ENCODE measurements at regions not wholly inside any gene's neighbourhood (a gene's known extent, or its start where the extent isn't known, plus 50 kb on each side); places are given as distances from the start of the nearest gene placed in this dataset.
"Not testable (repeated sequence)": the region's sequence is repeated elsewhere in the genome, so short reads cannot be mapped to it uniquely, and the experiment has no call there.

DNA sequence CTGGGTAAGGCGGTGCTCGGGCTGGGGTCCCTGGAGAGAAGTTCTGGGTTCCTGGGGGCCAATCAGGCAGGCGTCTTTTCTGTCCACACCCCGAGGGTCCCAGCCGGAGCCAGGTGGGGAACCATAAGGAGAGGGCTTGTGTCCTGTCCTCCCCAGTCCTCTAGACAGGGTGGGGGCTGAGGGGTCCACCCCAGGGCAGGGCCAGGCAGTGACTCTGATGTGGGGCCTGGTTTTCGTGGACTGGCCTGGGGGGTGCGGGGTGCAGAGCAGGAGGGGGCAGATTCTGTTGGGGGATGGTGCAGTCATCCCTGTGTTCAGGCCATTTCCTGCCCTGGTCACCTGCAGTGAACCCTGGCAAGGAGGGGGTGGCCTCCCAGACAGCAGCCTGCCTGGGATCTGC lies 143.5 kb upstream of the POTEB2 start:
- H3K4ac ChIP-seq (ENCODE audit: low read depth, low read length); H3K18ac ChIP-seq (ENCODE audit: low read depth, low read length); intact Hi-C loops (cut with micrococcal nuclease); H3K27me3 ChIP-seq (ENCODE audit: control insufficient read depth, insufficient read depth, low read length); H3K79me1 ChIP-seq (ENCODE audit: low read depth in 1 of 2, low read length in 2 of 2); H3K27ac ChIP-seq (ENCODE audit: insufficient read depth, low read length); H2AK9ac ChIP-seq (replicated peaks; ENCODE audit: low read depth, low read length, poor library complexity); DNase-seq; H2AFZ ChIP-seq (replicated peaks; ENCODE audit: low read length, poor library complexity); H3K9me1 ChIP-seq (ENCODE audit: insufficient read depth, low read length); H4K8ac ChIP-seq (ENCODE audit: low read depth in 2 of 2, low read length in 2 of 2); H2BK5ac ChIP-seq (ENCODE audit: low read depth, low read length, poor library complexity, severe bottlenecking); CTCF ChIA-PET; H4K5ac ChIP-seq (ENCODE audit: low read depth, low read length); H3K4me2 ChIP-seq (ENCODE audit: low read depth, low read length); ATAC-seq (ENCODE audit: low read depth); H2BK120ac ChIP-seq (ENCODE audit: low read depth, low read length); H3K4me1 ChIP-seq (ENCODE audit: control insufficient read depth, insufficient read depth, low read length); H2AK5ac ChIP-seq (ENCODE audit: low read depth, low read length); H4K20me1 ChIP-seq (ENCODE audit: insufficient read depth, low read length); H2BK15ac ChIP-seq (ENCODE audit: low read depth, low read length); dilution Hi-C loops (cut with HindIII; ENCODE audit: low sequenced_read_pairs, unreplicated experiment); H4K91ac ChIP-seq (ENCODE audit: insufficient read depth, low read depth, low read length); POLR2A ChIA-PET (ENCODE audit: unreplicated experiment); in situ Hi-C loops (cut with MboI; ENCODE audit: low sequenced_read_pairs); BruUV-seq (replicated peaks); H3K4me3 ChIP-seq (ENCODE audit: insufficient read depth, low read depth, low read length); H3K56ac ChIP-seq (ENCODE audit: extremely low read depth, insufficient read depth, low read length); H3K14ac ChIP-seq (replicated peaks; ENCODE audit: low read depth, low read length); H3K9me3 ChIP-seq (ENCODE audit: control insufficient read depth, insufficient read depth, low read length); H3K23ac ChIP-seq (ENCODE audit: low read depth, low read length); H3K9ac ChIP-seq (ENCODE audit: low read depth, low read length); H2BK20ac ChIP-seq (ENCODE audit: low read depth, low read length); H3K36me3 ChIP-seq (ENCODE audit: control insufficient read depth, insufficient read depth, low read length): not testable (repeated sequence)
- no CpG with 5 or more reads among the region's 7 CpGs for WGBS, 2 experiments (ENCODE audit: extremely low coverage in 2 of 2, insufficient read length in 1 of 2)

DNA sequence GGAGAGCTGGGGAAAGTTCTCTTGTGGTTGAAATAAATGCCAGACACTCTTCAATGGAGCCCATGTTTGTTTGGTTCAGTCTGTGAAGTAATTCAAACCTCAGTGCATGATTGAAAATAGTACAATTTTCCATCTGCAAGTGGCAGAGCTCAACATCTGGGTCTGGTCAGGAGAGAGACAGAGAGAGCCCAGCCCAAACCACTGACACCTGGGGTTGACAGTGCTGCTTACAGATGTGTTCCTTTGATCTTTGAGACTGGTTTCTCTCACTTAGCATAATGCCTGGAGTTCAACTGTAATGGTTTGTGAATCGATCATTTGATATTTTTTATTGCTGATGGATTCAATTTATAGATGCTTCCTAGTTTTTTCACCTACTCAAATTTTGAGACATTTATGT lies 137.3 kb upstream of the POTEB2 start:
- H2BK15ac ChIP-seq (ENCODE audit: low read depth, low read length); in situ Hi-C loops (cut with MboI; ENCODE audit: low sequenced_read_pairs); H4K5ac ChIP-seq (ENCODE audit: low read depth, low read length); H3K4me2 ChIP-seq (ENCODE audit: low read depth, low read length); H3K79me1 ChIP-seq (ENCODE audit: low read depth in 1 of 2, low read length in 2 of 2); H3K9ac ChIP-seq (ENCODE audit: low read depth, low read length); H3K18ac ChIP-seq (ENCODE audit: low read depth, low read length); H3K9me1 ChIP-seq (ENCODE audit: insufficient read depth, low read length); CTCF ChIA-PET; H3K14ac ChIP-seq (replicated peaks; ENCODE audit: low read depth, low read length); H3K4me1 ChIP-seq (ENCODE audit: control insufficient read depth, insufficient read depth, low read length); H2AK5ac ChIP-seq (ENCODE audit: low read depth, low read length); H3K56ac ChIP-seq (ENCODE audit: extremely low read depth, insufficient read depth, low read length); H2BK20ac ChIP-seq (ENCODE audit: low read depth, low read length); H2BK120ac ChIP-seq (ENCODE audit: low read depth, low read length); H3K4ac ChIP-seq (ENCODE audit: low read depth, low read length); dilution Hi-C loops (cut with HindIII; ENCODE audit: low sequenced_read_pairs, unreplicated experiment); H3K9me3 ChIP-seq (ENCODE audit: control insufficient read depth, insufficient read depth, low read length); ATAC-seq (ENCODE audit: low read depth); H2AK9ac ChIP-seq (replicated peaks; ENCODE audit: low read depth, low read length, poor library complexity); POLR2A ChIA-PET (ENCODE audit: unreplicated experiment); H3K4me3 ChIP-seq (ENCODE audit: insufficient read depth, low read depth, low read length); H3K27me3 ChIP-seq (ENCODE audit: control insufficient read depth, insufficient read depth, low read length); H2AFZ ChIP-seq (replicated peaks; ENCODE audit: low read length, poor library complexity); H3K27ac ChIP-seq (ENCODE audit: insufficient read depth, low read length); intact Hi-C loops (cut with micrococcal nuclease); DNase-seq; H4K8ac ChIP-seq (ENCODE audit: low read depth in 2 of 2, low read length in 2 of 2); H4K20me1 ChIP-seq (ENCODE audit: insufficient read depth, low read length); H2BK5ac ChIP-seq (ENCODE audit: low read depth, low read length, poor library complexity, severe bottlenecking); H3K36me3 ChIP-seq (ENCODE audit: control insufficient read depth, insufficient read depth, low read length); BruUV-seq (replicated peaks); H4K91ac ChIP-seq (ENCODE audit: insufficient read depth, low read depth, low read length); H3K23ac ChIP-seq (ENCODE audit: low read depth, low read length): not testable (repeated sequence)
- WGBS, 2 experiments (ENCODE audit: extremely low coverage in 2 of 2, insufficient read length in 1 of 2), result no CpG with 5 or more reads among the region's 1 CpG

All from IMR-90 (cell line).